22Rv1 (cell line): ENCODE measurements at regions not wholly inside any gene's neighbourhood (a gene's known extent, or its start where the extent isn't known, plus 50 kb on each side); places are given as distances from the start of the nearest gene placed in this dataset.

Experiments used
- CTCF ChIP-seq: fragments of 450-650 bp; IDR thresholded peaks from 2 replicates; pipeline ENCODE4 v1.5.1; 2017; ENCODE audit warnings: mild to moderate bottlenecking
- ZFX ChIP-seq: fragments of 450-650 bp; IDR thresholded peaks from 2 replicates; pipeline ENCODE4 v1.6.1; 2017; ENCODE audit warnings: antibody characterized with exemption, borderline replicate concordance

GRCh38 chr16:6977916-6978315 lies 354.7 kb upstream of the RBFOX1 start:
- TF ChIP-seq CTCF (no peak), ZFX (no peak)
